ENCODE measurements at regions not wholly inside any gene's neighbourhood (a gene's known extent, or its start where the extent isn't known, plus 50 kb on each side); places are given as distances from the start of the nearest gene placed in this dataset.
A peak's percentile ranks its signal among the peaks of the same experiment; 100 is the strongest.

GRCh38 chr2:57733956-57734355, 312.6 kb upstream of the VRK2 start:
- Histone ChIP-seq H3K4me1 (ENCODE audit: control insufficient read depth in 3 of 3, insufficient read depth in 3 of 3, low read length in 3 of 3) (no peaks in the 10 kb centered on the region), H3K36me3 (ENCODE audit: control insufficient read depth in 3 of 3, insufficient read depth in 3 of 3, low read length in 3 of 3) (no peaks in the 10 kb centered on the region), H3K27me3 (ENCODE audit: control insufficient read depth in 3 of 3, insufficient read depth in 3 of 3, low read length in 3 of 3) (no peaks in the 10 kb centered on the region), H3K9ac (ENCODE audit: low read depth in 1 of 3, low read length in 3 of 3) (no peak overlapping the region), H3K9me3 (ENCODE audit: control insufficient read depth in 3 of 3, low read length in 3 of 3) (no peaks in the 10 kb centered on the region), H3K4me3 (ENCODE audit: low read length in 3 of 3) (no peak overlapping the region), H3K27ac (ENCODE audit: low read depth, low read length) (no peak overlapping the region)

- Histone ChIP-seq H3K27ac (ENCODE audit: low read depth, low read length) (no peak overlapping the region), H3K9ac (ENCODE audit: low read depth in 1 of 3, low read length in 3 of 3) (no peak overlapping the region), H3K4me3 (ENCODE audit: low read length in 3 of 3) (no peak overlapping the region), H3K27me3 (ENCODE audit: control insufficient read depth in 3 of 3, insufficient read depth in 3 of 3, low read length in 3 of 3) (no peaks in the 10 kb centered on the region), H3K36me3 (ENCODE audit: control insufficient read depth in 3 of 3, insufficient read depth in 3 of 3, low read length in 3 of 3) (no peaks in the 10 kb centered on the region), H3K4me1 (ENCODE audit: control insufficient read depth in 3 of 3, insufficient read depth in 3 of 3, low read length in 3 of 3) (no peaks in the 10 kb centered on the region), H3K9me3 (ENCODE audit: control insufficient read depth in 3 of 3, low read length in 3 of 3) (no peaks in the 10 kb centered on the region)
Observed at GRCh38 chr2:57740891-57741290, 305.7 kb upstream of the VRK2 start.

- no peaks in the 10 kb centered on the region for H3K27me3 ChIP-seq (ENCODE audit: control insufficient read depth in 3 of 3, insufficient read depth in 3 of 3, low read length in 3 of 3)
- no peak overlapping the region for H3K9ac ChIP-seq (ENCODE audit: low read depth in 1 of 3, low read length in 3 of 3)
- H3K9me3 ChIP-seq (ENCODE audit: control insufficient read depth in 3 of 3, low read length in 3 of 3) = no peaks in the 10 kb centered on the region
- H3K4me1 ChIP-seq (ENCODE audit: control insufficient read depth in 3 of 3, insufficient read depth in 3 of 3, low read length in 3 of 3) = no peaks in the 10 kb centered on the region
- no peak overlapping the region for H3K4me3 ChIP-seq (ENCODE audit: low read length in 3 of 3)
- H3K36me3 ChIP-seq (ENCODE audit: control insufficient read depth in 3 of 3, insufficient read depth in 3 of 3, low read length in 3 of 3) = no peaks in the 10 kb centered on the region
- H3K27ac ChIP-seq (ENCODE audit: low read depth, low read length) = no peak overlapping the region
Observed at GRCh38 chr2:57753636-57754035, 293.0 kb upstream of the VRK2 start.

- no peaks in the 10 kb centered on the region for H3K36me3 ChIP-seq (ENCODE audit: control insufficient read depth in 3 of 3, insufficient read depth in 3 of 3, low read length in 3 of 3)
- no peak overlapping the region for H3K4me3 ChIP-seq (ENCODE audit: low read length in 3 of 3)
- no peak overlapping the region for H3K9ac ChIP-seq (ENCODE audit: low read depth in 1 of 3, low read length in 3 of 3)
- no peaks in the 10 kb centered on the region for H3K27me3 ChIP-seq (ENCODE audit: control insufficient read depth in 3 of 3, insufficient read depth in 3 of 3, low read length in 3 of 3)
- no peak overlapping the region for H3K27ac ChIP-seq (ENCODE audit: low read depth, low read length)
- no peaks in the 10 kb centered on the region for H3K9me3 ChIP-seq (ENCODE audit: control insufficient read depth in 3 of 3, low read length in 3 of 3)
- peaks cover 0 to 3% (median 2%) of the 10 kb centered on the region in 3 donors for H3K4me1 ChIP-seq (ENCODE audit: control insufficient read depth in 3 of 3, insufficient read depth in 3 of 3, low read length in 3 of 3)
Observed at GRCh38 chr2:57758686-57759085, 287.9 kb upstream of the VRK2 start.

GRCh38 chr2:57759131-57759530, 287.5 kb upstream of the VRK2 start:
- Histone ChIP-seq H3K36me3 (ENCODE audit: control insufficient read depth in 3 of 3, insufficient read depth in 3 of 3, low read length in 3 of 3) (no peaks in the 10 kb centered on the region), H3K4me3 (ENCODE audit: low read length in 3 of 3) (no peak overlapping the region), H3K9me3 (ENCODE audit: control insufficient read depth in 3 of 3, low read length in 3 of 3) (no peaks in the 10 kb centered on the region), H3K27me3 (ENCODE audit: control insufficient read depth in 3 of 3, insufficient read depth in 3 of 3, low read length in 3 of 3) (no peaks in the 10 kb centered on the region), H3K9ac (ENCODE audit: low read depth in 1 of 3, low read length in 3 of 3) (no peak overlapping the region), H3K27ac (ENCODE audit: low read depth, low read length) (no peak overlapping the region), H3K4me1 (ENCODE audit: control insufficient read depth in 3 of 3, insufficient read depth in 3 of 3, low read length in 3 of 3) (peaks cover 0 to 3% (median 2%) of the 10 kb centered on the region in 3 donors)

- H3K36me3 ChIP-seq (ENCODE audit: control insufficient read depth in 3 of 3, insufficient read depth in 3 of 3, low read length in 3 of 3) = no peaks in the 10 kb centered on the region
- peak overlapping the region; percentile 22 to 44 (median 36) for H3K4me3 ChIP-seq (ENCODE audit: low read length in 3 of 3)
- no peak overlapping the region for H3K27ac ChIP-seq (ENCODE audit: low read depth, low read length)
- H3K27me3 ChIP-seq (ENCODE audit: control insufficient read depth in 3 of 3, insufficient read depth in 3 of 3, low read length in 3 of 3) = no peaks in the 10 kb centered on the region
- H3K9ac ChIP-seq (ENCODE audit: low read depth in 1 of 3, low read length in 3 of 3) = peak overlapping the region in 2 of 3 donors; percentile 13 to 34
- no peaks in the 10 kb centered on the region for H3K9me3 ChIP-seq (ENCODE audit: control insufficient read depth in 3 of 3, low read length in 3 of 3)
- peaks cover 0 to 3% (median 2%) of the 10 kb centered on the region in 3 donors for H3K4me1 ChIP-seq (ENCODE audit: control insufficient read depth in 3 of 3, insufficient read depth in 3 of 3, low read length in 3 of 3)
Observed at GRCh38 chr2:57759822-57760300, 286.7 kb upstream of the VRK2 start.

GRCh38 chr2:57760381-57760801, 286.2 kb upstream of the VRK2 start:
- H3K9me3 ChIP-seq (ENCODE audit: control insufficient read depth in 3 of 3, low read length in 3 of 3) = no peaks in the 10 kb centered on the region
- peaks cover 0 to 3% (median 2%) of the 10 kb centered on the region in 3 donors for H3K4me1 ChIP-seq (ENCODE audit: control insufficient read depth in 3 of 3, insufficient read depth in 3 of 3, low read length in 3 of 3)
- peak overlapping the region in 1 of 3 donors; percentile 34 for H3K9ac ChIP-seq (ENCODE audit: low read depth in 1 of 3, low read length in 3 of 3)
- H3K4me3 ChIP-seq (ENCODE audit: low read length in 3 of 3) = no peak overlapping the region
- no peaks in the 10 kb centered on the region for H3K36me3 ChIP-seq (ENCODE audit: control insufficient read depth in 3 of 3, insufficient read depth in 3 of 3, low read length in 3 of 3)
- H3K27me3 ChIP-seq (ENCODE audit: control insufficient read depth in 3 of 3, insufficient read depth in 3 of 3, low read length in 3 of 3) = no peaks in the 10 kb centered on the region
- H3K27ac ChIP-seq (ENCODE audit: low read depth, low read length) = no peak overlapping the region

- no peaks in the 10 kb centered on the region for H3K4me1 ChIP-seq (ENCODE audit: control insufficient read depth in 3 of 3, insufficient read depth in 3 of 3, low read length in 3 of 3)
- H3K27ac ChIP-seq (ENCODE audit: low read depth, low read length) = no peak overlapping the region
- no peak overlapping the region for H3K4me3 ChIP-seq (ENCODE audit: low read length in 3 of 3)
- H3K9me3 ChIP-seq (ENCODE audit: control insufficient read depth in 3 of 3, low read length in 3 of 3) = no peaks in the 10 kb centered on the region
- H3K36me3 ChIP-seq (ENCODE audit: control insufficient read depth in 3 of 3, insufficient read depth in 3 of 3, low read length in 3 of 3) = no peaks in the 10 kb centered on the region
- H3K9ac ChIP-seq (ENCODE audit: low read depth in 1 of 3, low read length in 3 of 3) = no peak overlapping the region
- no peaks in the 10 kb centered on the region for H3K27me3 ChIP-seq (ENCODE audit: control insufficient read depth in 3 of 3, insufficient read depth in 3 of 3, low read length in 3 of 3)
Observed at GRCh38 chr2:57776916-57777315, 269.7 kb upstream of the VRK2 start.

- Histone ChIP-seq H3K27me3 (ENCODE audit: control insufficient read depth in 3 of 3, insufficient read depth in 3 of 3, low read length in 3 of 3) (no peaks in the 10 kb centered on the region), H3K36me3 (ENCODE audit: control insufficient read depth in 3 of 3, insufficient read depth in 3 of 3, low read length in 3 of 3) (no peaks in the 10 kb centered on the region), H3K4me3 (ENCODE audit: low read length in 3 of 3) (no peak overlapping the region), H3K27ac (ENCODE audit: low read depth, low read length) (no peak overlapping the region), H3K4me1 (ENCODE audit: control insufficient read depth in 3 of 3, insufficient read depth in 3 of 3, low read length in 3 of 3) (no peaks in the 10 kb centered on the region), H3K9me3 (ENCODE audit: control insufficient read depth in 3 of 3, low read length in 3 of 3) (no peaks in the 10 kb centered on the region), H3K9ac (ENCODE audit: low read depth in 1 of 3, low read length in 3 of 3) (no peak overlapping the region)
Observed at GRCh38 chr2:57782587-57782986, 264.0 kb upstream of the VRK2 start.

GRCh38 chr2:57793310-57793709, 253.3 kb upstream of the VRK2 start:
- Histone ChIP-seq H3K9ac (ENCODE audit: low read depth in 1 of 3, low read length in 3 of 3) (no peak overlapping the region), H3K4me3 (ENCODE audit: low read length in 3 of 3) (no peak overlapping the region), H3K4me1 (ENCODE audit: control insufficient read depth in 3 of 3, insufficient read depth in 3 of 3, low read length in 3 of 3) (no peaks in the 10 kb centered on the region), H3K27ac (ENCODE audit: low read depth, low read length) (no peak overlapping the region), H3K36me3 (ENCODE audit: control insufficient read depth in 3 of 3, insufficient read depth in 3 of 3, low read length in 3 of 3) (no peaks in the 10 kb centered on the region), H3K9me3 (ENCODE audit: control insufficient read depth in 3 of 3, low read length in 3 of 3) (no peaks in the 10 kb centered on the region), H3K27me3 (ENCODE audit: control insufficient read depth in 3 of 3, insufficient read depth in 3 of 3, low read length in 3 of 3) (no peaks in the 10 kb centered on the region)

GRCh38 chr2:57796527-57796926, 250.1 kb upstream of the VRK2 start:
- no peaks in the 10 kb centered on the region for H3K27me3 ChIP-seq (ENCODE audit: control insufficient read depth in 3 of 3, insufficient read depth in 3 of 3, low read length in 3 of 3)
- no peaks in the 10 kb centered on the region for H3K36me3 ChIP-seq (ENCODE audit: control insufficient read depth in 3 of 3, insufficient read depth in 3 of 3, low read length in 3 of 3)
- H3K4me1 ChIP-seq (ENCODE audit: control insufficient read depth in 3 of 3, insufficient read depth in 3 of 3, low read length in 3 of 3) = no peaks in the 10 kb centered on the region
- H3K9ac ChIP-seq (ENCODE audit: low read depth in 1 of 3, low read length in 3 of 3) = no peak overlapping the region
- peaks cover 0 to 4% (median 3%) of the 10 kb centered on the region in 3 donors for H3K9me3 ChIP-seq (ENCODE audit: control insufficient read depth in 3 of 3, low read length in 3 of 3)
- H3K27ac ChIP-seq (ENCODE audit: low read depth, low read length) = no peak overlapping the region
- H3K4me3 ChIP-seq (ENCODE audit: low read length in 3 of 3) = no peak overlapping the region
